ENCODE measurements at regions not wholly inside any gene's neighbourhood (a gene's known extent, or its start where the extent isn't known, plus 50 kb on each side); places are given as distances from the start of the nearest gene placed in this dataset.

GRCh38 chr10:11402392-11402791 is 209.1 kb downstream of the USP6NL start:
- TF ChIP-seq POLR2A (IDR thresholded peaks at IDR 0.05), result no peak
- TF ChIP-seq, protein P1, sequence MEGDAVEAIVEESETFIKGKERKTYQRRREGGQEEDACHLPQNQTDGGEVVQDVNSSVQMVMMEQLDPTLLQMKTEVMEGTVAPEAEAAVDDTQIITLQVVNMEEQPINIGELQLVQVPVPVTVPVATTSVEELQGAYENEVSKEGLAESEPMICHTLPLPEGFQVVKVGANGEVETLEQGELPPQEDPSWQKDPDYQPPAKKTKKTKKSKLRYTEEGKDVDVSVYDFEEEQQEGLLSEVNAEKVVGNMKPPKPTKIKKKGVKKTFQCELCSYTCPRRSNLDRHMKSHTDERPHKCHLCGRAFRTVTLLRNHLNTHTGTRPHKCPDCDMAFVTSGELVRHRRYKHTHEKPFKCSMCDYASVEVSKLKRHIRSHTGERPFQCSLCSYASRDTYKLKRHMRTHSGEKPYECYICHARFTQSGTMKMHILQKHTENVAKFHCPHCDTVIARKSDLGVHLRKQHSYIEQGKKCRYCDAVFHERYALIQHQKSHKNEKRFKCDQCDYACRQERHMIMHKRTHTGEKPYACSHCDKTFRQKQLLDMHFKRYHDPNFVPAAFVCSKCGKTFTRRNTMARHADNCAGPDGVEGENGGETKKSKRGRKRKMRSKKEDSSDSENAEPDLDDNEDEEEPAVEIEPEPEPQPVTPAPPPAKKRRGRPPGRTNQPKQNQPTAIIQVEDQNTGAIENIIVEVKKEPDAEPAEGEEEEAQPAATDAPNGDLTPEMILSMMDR (IDR thresholded peaks at IDR 0.05), result no peak

Data from esophagus squamous epithelium (tissue), 4 donors.